Fibroblast of peridontal ligament (primary cell): ENCODE measurements at regions not wholly inside any gene's neighbourhood (a gene's known extent, or its start where the extent isn't known, plus 50 kb on each side); places are given as distances from the start of the nearest gene placed in this dataset.

Experiments used
- DNase-seq: peaks from one replicate; pipeline ENCODE4 v3.0.0-alpha.2; 2010; ENCODE audit errors: extremely low read depth

DNA sequence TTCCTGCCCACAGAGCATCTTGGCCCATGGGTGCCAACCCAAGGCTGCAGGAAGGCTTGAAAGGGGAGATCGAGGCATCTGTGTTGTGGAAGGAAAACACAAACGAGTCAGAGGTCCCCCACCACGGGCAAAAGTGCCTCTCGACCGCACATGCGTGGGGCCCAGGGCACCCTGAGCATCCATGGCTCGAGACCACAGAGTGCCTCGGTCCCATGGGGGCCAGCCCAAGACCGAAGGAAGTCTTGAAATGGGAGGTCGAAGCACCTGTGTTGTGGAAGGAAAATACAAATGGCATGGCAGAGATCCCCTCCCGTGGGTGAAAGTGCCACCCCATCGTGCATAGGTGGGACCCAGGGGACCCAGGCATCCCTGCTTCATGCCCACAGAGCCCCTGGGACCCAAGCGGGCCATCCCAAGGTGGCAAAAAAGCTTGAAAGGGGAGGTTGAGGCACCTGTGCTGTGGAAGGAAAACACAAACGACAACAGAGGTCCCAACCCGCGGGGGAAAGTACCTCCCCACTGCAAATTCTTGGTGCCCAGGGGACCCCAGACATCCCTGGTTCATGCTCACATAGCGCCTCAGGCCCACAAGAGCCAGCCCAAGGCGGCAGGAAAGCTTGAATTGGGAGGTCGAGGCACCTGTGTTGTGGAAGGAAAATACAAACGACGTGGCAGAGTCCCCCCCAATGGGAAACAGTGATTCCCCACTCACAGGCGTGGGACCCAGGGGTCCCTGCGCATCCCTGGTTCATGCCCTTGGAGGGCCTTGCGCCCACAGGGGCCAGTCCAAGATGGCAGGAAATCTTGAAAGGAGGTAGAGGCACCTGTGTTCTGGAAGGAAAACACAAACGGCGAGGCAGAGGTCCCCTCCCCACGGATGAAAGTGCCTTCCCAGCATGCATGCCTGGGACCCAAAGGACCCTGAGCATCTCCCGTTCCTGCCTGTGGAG lies 373.0 kb downstream of the ALG10 start:
- DNase-seq = no peak

DNA sequence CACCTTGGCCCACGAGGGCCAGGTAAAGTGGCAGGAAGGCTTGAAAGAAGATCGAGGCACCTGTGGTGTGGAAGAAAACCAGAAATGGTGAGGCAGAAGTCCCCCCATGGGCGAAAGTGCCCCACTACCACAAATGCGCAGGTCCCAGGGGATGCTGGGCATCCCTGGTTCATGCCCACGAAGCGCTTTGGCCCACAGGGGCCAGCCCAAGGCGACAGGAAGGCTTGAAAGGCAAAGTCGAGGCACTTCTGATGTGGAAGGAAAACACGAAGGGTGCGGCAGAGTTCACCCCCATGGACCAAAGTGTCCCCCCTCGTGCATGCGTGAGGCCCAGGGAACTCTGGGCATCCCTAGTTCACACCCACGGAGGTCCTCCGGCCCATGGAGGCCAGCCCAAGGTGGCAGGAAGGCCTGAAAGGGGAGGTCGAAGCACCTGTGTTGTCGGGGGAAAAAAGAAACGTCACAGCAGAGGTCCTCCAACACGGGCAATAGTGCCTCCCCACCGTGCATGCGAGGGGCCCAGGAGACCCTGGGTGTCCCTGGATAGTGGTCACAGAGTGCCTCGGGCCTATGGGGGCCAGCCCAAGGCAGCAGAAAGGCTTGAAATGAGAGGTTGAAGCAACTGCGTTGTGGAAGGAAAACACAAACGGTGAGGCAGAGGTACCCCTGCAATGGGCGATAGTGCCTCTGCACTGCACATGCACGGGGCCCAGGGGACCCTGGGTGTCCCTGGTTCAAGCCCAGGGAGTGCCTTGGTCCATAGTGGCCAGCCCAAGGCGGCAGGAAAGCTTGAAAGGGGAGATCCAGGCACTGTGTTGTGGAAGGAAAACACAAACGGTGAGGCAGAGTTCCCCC lies 373.9 kb downstream of the ALG10 start:
- no peak for DNase-seq

GRCh38 chr12:34396861-34397590 lies 374.7 kb downstream of the ALG10 start:
- DNase-seq = no peak

DNA sequence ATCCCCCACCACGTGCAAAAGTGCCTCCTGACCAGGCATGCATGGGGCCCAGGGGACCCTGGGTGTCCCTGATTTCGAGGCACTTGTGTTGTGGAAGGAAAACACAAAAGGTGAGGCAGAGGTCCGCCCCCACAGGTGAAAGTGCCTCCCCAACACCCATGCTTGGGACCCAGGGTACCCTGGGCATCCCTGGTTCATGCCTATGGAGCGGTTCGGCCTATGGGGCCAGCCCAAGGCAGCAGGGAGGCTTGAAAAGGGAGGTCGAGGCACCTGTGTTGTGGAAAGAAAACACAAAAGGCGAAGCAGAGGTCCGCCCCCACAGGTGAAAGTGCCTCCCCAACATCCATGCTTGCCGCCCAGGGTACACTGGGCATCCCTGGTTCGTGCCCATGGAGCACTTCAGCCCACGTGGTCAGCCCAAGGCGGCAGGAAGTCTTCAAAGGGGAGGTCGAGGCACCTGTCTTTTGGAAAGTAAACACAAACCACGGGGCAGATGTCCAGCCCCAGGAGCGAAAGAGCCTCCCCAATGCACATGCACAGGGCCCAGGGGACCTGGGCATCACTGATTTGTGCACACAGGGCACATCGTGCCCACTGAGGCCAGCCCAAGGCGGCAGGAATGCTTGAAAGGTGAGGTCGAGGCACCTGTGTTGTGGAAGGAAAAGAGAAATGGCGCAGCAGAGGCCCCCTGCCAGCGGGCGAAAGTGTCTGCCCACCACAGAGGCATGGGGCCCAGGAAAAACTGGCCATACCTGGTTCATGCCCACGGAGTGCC lies 375.5 kb downstream of the ALG10 start:
- DNase-seq = no peak

GRCh38 chr12:34398366-34398705 lies 376.0 kb downstream of the ALG10 start:
- DNase-seq = no peak

GRCh38 chr12:34398706-34399630 lies 376.7 kb downstream of the ALG10 start:
- no peak for DNase-seq

- DNase-seq = no peak
Measured at GRCh38 chr12:34399631-34400410, 377.5 kb downstream of the ALG10 start.

- DNase-seq = no peak
Measured at GRCh38 chr12:34400411-34400881, 378.1 kb downstream of the ALG10 start.

DNA sequence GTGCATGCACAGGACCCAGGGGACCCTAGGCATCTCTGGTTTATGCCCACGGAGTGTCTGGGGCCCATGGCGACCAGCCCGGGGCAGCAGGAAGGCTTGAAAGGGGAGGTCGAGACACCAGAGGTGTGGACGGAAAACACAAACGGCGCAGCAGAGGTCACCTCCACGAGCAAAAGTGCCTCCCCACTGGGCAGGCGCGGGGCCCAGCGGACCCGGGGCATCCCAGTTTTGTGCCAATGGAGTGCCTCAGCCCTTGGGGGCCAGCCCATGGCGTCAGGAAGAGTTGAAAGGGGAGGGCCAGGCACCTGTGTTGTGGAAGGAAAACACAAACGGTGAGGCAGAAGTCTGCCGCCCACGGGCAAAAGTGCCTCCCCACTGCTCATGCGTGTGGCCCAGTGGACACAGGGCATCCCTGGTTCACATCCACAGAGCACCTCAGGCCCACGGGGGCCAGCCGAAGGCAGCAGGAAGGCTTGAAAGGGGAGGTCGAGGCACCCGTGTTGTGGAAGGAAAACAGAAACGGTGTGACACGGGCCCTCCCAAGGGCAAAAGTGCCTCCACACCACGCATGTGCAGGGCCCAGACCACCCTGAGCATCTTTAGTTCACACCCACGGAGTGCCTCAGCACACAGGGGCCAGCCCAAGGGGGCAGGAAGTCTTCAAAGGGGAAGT lies 378.8 kb downstream of the ALG10 start:
- no peak for DNase-seq

DNA sequence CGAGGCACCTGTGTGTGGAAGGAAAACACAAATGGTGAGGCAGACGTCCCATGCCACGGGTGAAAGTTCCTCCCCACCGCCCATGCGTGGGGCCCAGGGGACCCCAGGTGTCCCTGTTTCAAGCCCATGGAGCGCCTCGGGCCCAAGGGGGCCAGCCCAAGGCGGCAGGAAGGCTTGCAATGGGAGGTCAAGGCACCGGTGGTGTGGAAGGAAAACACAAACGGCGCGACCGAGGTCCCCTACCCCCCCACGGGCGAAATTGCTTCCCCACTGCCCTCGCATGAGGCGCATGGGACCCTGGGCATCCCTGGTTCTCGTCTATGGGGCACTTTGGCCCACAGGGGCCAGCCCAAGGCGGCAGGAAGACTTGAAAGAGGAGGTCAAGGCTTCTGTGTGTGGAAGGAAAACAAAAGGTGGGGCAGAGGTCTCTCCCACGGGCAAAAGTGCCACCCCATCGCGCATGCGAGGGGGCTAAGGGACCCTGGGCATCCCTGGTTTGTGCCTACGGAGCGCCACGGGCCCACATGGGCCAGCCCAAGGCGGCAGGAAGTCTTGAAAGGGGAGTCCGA lies 379.4 kb downstream of the ALG10 start:
- no peak for DNase-seq

DNA sequence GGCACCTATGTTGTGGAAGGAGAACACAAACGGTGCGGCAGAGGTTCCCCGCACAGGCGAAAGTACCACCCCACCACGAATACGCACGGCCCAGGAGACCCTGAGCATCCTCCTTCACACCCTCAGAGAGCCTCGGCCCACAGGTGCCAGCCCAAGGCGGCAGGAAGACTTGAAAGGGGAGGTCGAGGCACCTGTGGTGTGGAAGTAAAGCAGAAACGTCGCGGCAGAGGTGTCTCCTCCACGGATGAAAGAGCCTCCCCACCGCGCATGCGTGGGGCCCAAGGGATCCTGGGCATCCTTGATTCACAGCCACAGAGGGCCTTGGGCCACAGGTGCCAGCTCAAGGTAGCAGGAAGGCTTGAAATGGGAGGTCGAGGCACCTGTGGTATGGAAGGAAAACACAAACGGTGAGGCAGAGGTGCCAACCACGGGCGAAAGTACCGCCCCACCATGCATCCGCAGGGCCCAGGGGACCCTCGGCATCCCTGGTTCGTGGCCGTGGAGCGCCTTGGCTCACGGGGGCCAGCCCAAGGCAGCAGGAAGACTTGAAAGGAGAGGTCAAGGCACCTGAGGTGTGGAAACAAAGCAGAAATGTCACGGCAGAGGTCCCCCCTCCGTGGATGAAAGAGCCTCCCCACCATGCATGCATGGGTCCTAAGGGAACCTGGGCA lies 380.1 kb downstream of the ALG10 start:
- no peak for DNase-seq

DNA sequence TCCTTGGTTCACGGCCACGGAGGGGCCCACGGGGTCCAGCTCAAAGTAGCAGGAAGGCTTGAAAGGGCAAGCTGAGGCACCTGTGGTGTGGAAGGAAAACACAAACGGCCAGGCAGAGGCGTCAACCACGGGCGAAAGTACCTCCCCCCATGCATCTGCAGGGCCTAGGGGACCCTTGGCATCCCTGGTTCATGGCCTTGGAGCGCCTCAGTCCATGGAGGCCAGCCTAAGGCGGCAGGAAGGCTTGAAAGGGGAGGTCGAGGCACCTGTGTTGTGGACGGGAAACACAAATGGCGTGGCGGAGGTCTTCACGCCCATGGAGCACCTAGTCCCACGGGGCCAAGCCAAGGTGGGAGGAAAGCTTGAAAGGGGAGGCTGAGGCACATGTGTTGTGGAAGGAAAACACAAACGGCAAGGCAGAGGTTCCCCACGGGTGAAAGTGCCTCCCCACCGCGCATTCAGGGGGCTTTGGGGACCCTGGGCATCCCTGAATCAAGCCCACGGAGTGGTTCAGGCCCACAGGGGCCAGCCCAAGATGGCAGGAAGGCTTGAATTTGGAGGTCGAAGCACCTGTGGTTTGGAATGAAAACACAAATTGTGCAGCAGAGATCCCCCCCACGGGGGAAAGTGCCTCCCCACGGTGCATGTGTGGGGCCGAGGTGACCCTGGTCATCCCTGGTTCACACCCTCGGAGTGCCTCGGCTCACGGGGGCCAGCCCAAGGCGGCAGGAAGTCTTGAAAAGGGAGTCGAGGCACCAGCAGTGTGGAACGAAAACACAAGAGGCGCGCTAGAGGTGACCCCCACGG lies 380.8 kb downstream of the ALG10 start:
- DNase-seq = no peak

DNA sequence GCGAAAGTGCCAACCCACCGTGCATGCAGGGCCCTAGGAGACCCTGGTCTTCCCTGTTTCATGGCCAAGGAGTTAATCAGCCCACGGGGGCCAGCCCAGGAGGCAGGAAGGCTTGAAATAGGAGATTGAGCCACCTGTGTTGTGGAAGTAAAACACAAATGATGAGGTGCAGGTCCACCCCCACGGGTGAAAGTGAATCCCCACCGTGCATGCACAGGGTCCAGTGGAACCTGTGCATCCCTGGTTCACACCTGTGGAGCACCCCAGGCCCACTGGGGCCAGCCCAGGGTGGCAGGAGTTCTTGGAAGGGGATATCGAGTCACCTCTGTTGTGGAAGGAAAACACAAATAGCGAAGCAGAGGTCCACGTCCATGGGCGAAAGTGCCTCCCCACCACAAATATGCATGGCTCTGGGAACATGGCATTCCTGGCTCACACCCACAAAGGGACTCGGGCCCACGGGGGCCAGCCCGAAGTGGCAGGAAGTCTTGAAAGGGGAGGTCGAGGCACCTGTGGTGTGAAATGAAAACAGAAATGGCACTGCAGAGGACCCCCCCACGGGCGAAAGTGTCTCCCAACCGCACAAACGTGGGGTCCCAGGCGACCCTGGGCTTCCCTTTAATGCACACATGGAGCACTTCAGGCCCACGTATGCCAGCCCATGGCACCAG lies 381.5 kb downstream of the ALG10 start:
- no peak for DNase-seq

- DNase-seq = no peak
Measured at GRCh38 chr12:34404377-34405285, 382.3 kb downstream of the ALG10 start.
